ENCODE measurements at regions not wholly inside any gene's neighbourhood (a gene's known extent, or its start where the extent isn't known, plus 50 kb on each side); places are given as distances from the start of the nearest gene placed in this dataset.
"Not testable (repeated sequence)": the region's sequence is repeated elsewhere in the genome, so short reads cannot be mapped to it uniquely, and the experiment has no call there.

GRCh38 chr22:17283865-17284264, 64.6 kb upstream of the ADA2 start:
- not testable (repeated sequence) for TF ChIP-seq NR2C2 (IDR thresholded peaks at IDR 0.05; ENCODE audit: borderline replicate concordance, control insufficient read depth, insufficient read length, low read depth); IRF3 (IDR thresholded peaks at IDR 0.05); RFX5 (IDR thresholded peaks at IDR 0.05; ENCODE audit: low read depth, low read length); EZH2 (IDR thresholded peaks at IDR 0.05; ENCODE audit: borderline replicate concordance, control insufficient read depth, low read depth, low read length); SPI1 (IDR thresholded peaks at IDR 0.05; ENCODE audit: borderline replicate concordance, insufficient read depth, low read depth, low read length); CEBPZ (IDR thresholded peaks at IDR 0.05; ENCODE audit: low read depth, low read length); CTCF (IDR thresholded peaks at IDR 0.05 in 2 of 3, conservative IDR thresholded peaks at IDR 0.05 in 1 of 3; ENCODE audit: control insufficient read depth in 2 of 3, extremely low read depth in 1 of 3, insufficient read depth in 1 of 3, low read depth in 3 of 3, low read length in 3 of 3); POLR2A (IDR thresholded peaks at IDR 0.05; ENCODE audit: low read depth, low read length); CHD4 (IDR thresholded peaks at IDR 0.05)

Measured in GM12878 (cell line).